Liver (tissue), 8 donors: ENCODE measurements at regions not wholly inside any gene's neighbourhood (a gene's known extent, or its start where the extent isn't known, plus 50 kb on each side); places are given as distances from the start of the nearest gene placed in this dataset.

ENCODE experiments used
- DNase-seq: peaks from one replicate; pipeline ENCODE4 v3.0.0-alpha.2; 2017; ENCODE audit warnings: low spot score
- H3K27ac ChIP-seq, 2 donors: one replicate each; pipeline ENCODE4 v1.7.0; 2013; ENCODE audit warnings: inconsistent platforms in 2 of 2, low read length in 2 of 2, control low read depth in 1 of 2, low read depth in 1 of 2, mild to moderate bottlenecking in 1 of 2
- H3K27me3 ChIP-seq, 4 donors: one replicate each; pipeline versions ENCODE4 v1.6.1 to v1.7.0; 2013; ENCODE audit warnings: low read length in 3 of 4, inconsistent platforms in 1 of 4, mild to moderate bottlenecking in 1 of 4, moderate library complexity in 1 of 4; ENCODE audit not compliant: control insufficient read depth in 4 of 4, insufficient read depth in 4 of 4
- H3K36me3 ChIP-seq, 4 donors: one replicate each; pipeline versions ENCODE4 v1.6.1 to v1.7.0; 2013; ENCODE audit warnings: low read length in 3 of 4, mild to moderate bottlenecking in 3 of 4, low read depth in 1 of 4, moderate library complexity in 1 of 4; ENCODE audit not compliant: control insufficient read depth in 4 of 4, insufficient read depth in 3 of 4
- H3K4me1 ChIP-seq, 4 donors: one replicate each; pipeline versions ENCODE4 v1.6.1 to v1.7.0; 2013; ENCODE audit warnings: low read length in 3 of 4, mild to moderate bottlenecking in 3 of 4, moderate library complexity in 1 of 4; ENCODE audit not compliant: control insufficient read depth in 4 of 4, insufficient read depth in 4 of 4
- H3K4me3 ChIP-seq, 3 donors: one replicate each; pipeline versions ENCODE4 v1.6.1 to v1.7.0; 2013; ENCODE audit warnings: low read length in 3 of 3, control low read depth in 1 of 3, low read depth in 1 of 3, mild to moderate bottlenecking in 1 of 3
- H3K9ac ChIP-seq, 2 donors: one replicate each; pipeline ENCODE4 v1.7.0; 2013; ENCODE audit warnings: low read length in 2 of 2, mild to moderate bottlenecking in 2 of 2, moderate library complexity in 2 of 2, control low read depth in 1 of 2, low read depth in 1 of 2
- H3K9me3 ChIP-seq, 4 donors: one replicate each; pipeline versions ENCODE4 v1.6.1 to v1.7.0; 2013; ENCODE audit warnings: low read length in 3 of 4; ENCODE audit not compliant: control insufficient read depth in 4 of 4
- EGR1 ChIP-seq, 2 donors: IDR thresholded peaks; 2 replicates each; pipeline ENCODE4 v1.6.1; 2016 to 2018; ENCODE audit warnings: antibody characterized with exemption in 2 of 2, low read depth in 2 of 2
- FOXA1 ChIP-seq: IDR thresholded peaks from 2 replicates; pipeline ENCODE4 v1.6.1; 2016; ENCODE audit warnings: antibody characterized with exemption
- FOXA2 ChIP-seq: IDR thresholded peaks from 2 replicates; pipeline ENCODE4 v1.6.1; 2016; ENCODE audit warnings: antibody characterized with exemption
- GABPA ChIP-seq, 2 donors: IDR thresholded peaks in 1 of 2; conservative IDR thresholded peaks in 1 of 2; 2 replicates each; pipeline ENCODE4 v1.6.1; 2016; ENCODE audit warnings: antibody characterized with exemption in 2 of 2, mild to moderate bottlenecking in 1 of 2, moderate library complexity in 1 of 2
- HNF4A ChIP-seq, 2 donors: conservative IDR thresholded peaks; 2 replicates each; pipeline ENCODE4 v1.6.1; 2016; ENCODE audit warnings: antibody characterized with exemption in 2 of 2, mild to moderate bottlenecking in 2 of 2
- HNF4G ChIP-seq: IDR thresholded peaks from 2 replicates; pipeline ENCODE4 v1.6.1; 2016; ENCODE audit warnings: antibody characterized with exemption
- JUND ChIP-seq, 2 donors: IDR thresholded peaks; 2 replicates each; pipeline ENCODE4 v1.6.1; 2016; ENCODE audit warnings: antibody characterized with exemption in 2 of 2
- NR2F2 ChIP-seq: IDR thresholded peaks from 2 replicates; pipeline ENCODE4 v1.6.1; 2016; ENCODE audit warnings: antibody characterized with exemption
- RAD21 ChIP-seq, 2 donors: IDR thresholded peaks; 2 replicates each; pipeline ENCODE4 v1.6.1; 2016; ENCODE audit warnings: antibody characterized with exemption in 2 of 2, mild to moderate bottlenecking in 2 of 2
- RXRA ChIP-seq, 2 donors: IDR thresholded peaks; 2 replicates each; pipeline ENCODE4 v1.6.1; 2017 to 2018; ENCODE audit warnings: antibody characterized with exemption in 2 of 2, mild to moderate bottlenecking in 1 of 2
- SP1 ChIP-seq: IDR thresholded peaks from 2 replicates; pipeline ENCODE4 v1.6.1; 2018; ENCODE audit warnings: antibody characterized with exemption, mild to moderate bottlenecking
- TAF1 ChIP-seq: conservative IDR thresholded peaks from 2 replicates; pipeline ENCODE4 v1.6.1; 2016; ENCODE audit warnings: antibody characterized with exemption, mild to moderate bottlenecking
- YY1 ChIP-seq: IDR thresholded peaks from 2 replicates; pipeline ENCODE4 v1.6.1; 2016; ENCODE audit warnings: antibody characterized with exemption, mild to moderate bottlenecking
- WGBS: extraction: QIAGEN DNeasy Blood & Tissue Kit; methylation state at CpG from one replicate; pipeline ENCODE4 v1.1.7; 2013; 5-methylcytosine and 5-hydroxymethylcytosine counted together
- TF ChIP-seq, protein P1 (sequence below): IDR thresholded peaks from 2 replicates; pipeline ENCODE4 v1.6.1; 2016; ENCODE audit warnings: antibody characterized with exemption
- TF ChIP-seq, protein P2 (sequence below): IDR thresholded peaks from 2 replicates; pipeline ENCODE4 v1.6.1; 2016; ENCODE audit warnings: antibody characterized with exemption
- TF ChIP-seq, protein P3 (sequence below): IDR thresholded peaks from 2 replicates; pipeline ENCODE4 v1.6.1; 2016; ENCODE audit warnings: antibody characterized with exemption
- TF ChIP-seq, protein P4 (sequence below): fragments of 150-350 bp; IDR thresholded peaks from 2 replicates; pipeline ENCODE4 v1.5.1; 2017; ENCODE audit warnings: improper control_type of control experiment, low read depth, low read length; ENCODE audit not compliant: missing input control
- TF ChIP-seq, protein P5 (sequence below): IDR thresholded peaks from 2 replicates; pipeline ENCODE4 v1.6.1; 2016; ENCODE audit warnings: antibody characterized with exemption, mild to moderate bottlenecking
- donor health status: healthy.
- donor health status: healthy.
- donor health status: healthy.
- donor health status: healthy.
- donor health status: healthy.

DNA sequence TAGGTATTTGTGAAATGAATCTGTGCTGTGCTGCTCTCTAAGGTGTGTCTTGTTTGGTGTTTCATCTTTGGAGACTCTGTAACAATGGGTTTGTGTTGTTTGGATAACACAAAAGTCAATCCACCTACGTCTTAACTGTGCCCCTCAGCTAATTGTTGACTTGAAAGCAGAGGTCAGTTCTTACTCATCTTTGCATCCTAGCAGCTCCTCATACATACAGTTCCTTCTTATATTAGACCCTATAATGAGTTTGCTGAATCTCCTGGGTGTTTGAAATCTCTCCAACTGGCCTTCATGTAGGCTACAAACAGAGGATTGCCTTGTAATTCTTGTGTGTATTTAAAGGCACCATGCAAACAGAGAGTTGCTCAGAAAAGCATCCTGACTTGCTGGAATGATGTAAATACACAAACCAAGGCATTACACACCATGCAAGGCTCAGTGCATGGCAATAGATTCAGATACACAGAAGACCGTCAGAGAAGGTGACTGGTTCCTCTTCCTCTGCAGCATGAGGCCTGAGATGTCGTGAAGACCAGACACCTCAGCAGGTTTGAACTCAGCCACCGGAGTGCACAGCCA is 220.0 kb upstream of the JADE1 start:
- Histone ChIP-seq H3K36me3 (no peaks in the 10 kb centered on the region), H3K4me1 (no peaks in the 10 kb centered on the region), H3K27ac (no peak overlapping the region), H3K4me3 (no peak overlapping the region), H3K9me3 (peaks cover 0 to 2% (median 0%) of the 10 kb centered on the region in 4 donors), H3K9ac (no peak overlapping the region), H3K27me3 (no peaks in the 10 kb centered on the region)
- DNase-seq: no peak
- WGBS: 90% methylated on average over 4 of the region's 4 CpGs
- no peak for TF ChIP-seq SP1
- TF ChIP-seq, protein P1, sequence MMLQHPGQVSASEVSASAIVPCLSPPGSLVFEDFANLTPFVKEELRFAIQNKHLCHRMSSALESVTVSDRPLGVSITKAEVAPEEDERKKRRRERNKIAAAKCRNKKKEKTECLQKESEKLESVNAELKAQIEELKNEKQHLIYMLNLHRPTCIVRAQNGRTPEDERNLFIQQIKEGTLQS: no peak
- TF ChIP-seq, protein P2, sequence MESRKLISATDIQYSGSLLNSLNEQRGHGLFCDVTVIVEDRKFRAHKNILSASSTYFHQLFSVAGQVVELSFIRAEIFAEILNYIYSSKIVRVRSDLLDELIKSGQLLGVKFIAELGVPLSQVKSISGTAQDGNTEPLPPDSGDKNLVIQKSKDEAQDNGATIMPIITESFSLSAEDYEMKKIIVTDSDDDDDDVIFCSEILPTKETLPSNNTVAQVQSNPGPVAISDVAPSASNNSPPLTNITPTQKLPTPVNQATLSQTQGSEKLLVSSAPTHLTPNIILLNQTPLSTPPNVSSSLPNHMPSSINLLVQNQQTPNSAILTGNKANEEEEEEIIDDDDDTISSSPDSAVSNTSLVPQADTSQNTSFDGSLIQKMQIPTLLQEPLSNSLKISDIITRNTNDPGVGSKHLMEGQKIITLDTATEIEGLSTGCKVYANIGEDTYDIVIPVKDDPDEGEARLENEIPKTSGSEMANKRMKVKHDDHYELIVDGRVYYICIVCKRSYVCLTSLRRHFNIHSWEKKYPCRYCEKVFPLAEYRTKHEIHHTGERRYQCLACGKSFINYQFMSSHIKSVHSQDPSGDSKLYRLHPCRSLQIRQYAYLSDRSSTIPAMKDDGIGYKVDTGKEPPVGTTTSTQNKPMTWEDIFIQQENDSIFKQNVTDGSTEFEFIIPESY: no peak
- TF ChIP-seq RXRA (IDR thresholded peaks at IDR 0.05): no peak
- TF ChIP-seq HNF4G: no peak
- TF ChIP-seq YY1: no peak
- TF ChIP-seq, protein P3, sequence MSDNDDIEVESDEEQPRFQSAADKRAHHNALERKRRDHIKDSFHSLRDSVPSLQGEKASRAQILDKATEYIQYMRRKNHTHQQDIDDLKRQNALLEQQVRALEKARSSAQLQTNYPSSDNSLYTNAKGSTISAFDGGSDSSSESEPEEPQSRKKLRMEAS: no peak
- no peak for TF ChIP-seq HNF4A (conservative IDR thresholded peaks at IDR 0.05)
- TF ChIP-seq EGR1 (IDR thresholded peaks at IDR 0.05; ENCODE audit: low read depth in 2 of 2): no peak
- no peak for TF ChIP-seq RAD21 (IDR thresholded peaks at IDR 0.05)
- no peak for TF ChIP-seq JUND (IDR thresholded peaks at IDR 0.05)
- no peak for TF ChIP-seq FOXA2
- TF ChIP-seq, protein P4, sequence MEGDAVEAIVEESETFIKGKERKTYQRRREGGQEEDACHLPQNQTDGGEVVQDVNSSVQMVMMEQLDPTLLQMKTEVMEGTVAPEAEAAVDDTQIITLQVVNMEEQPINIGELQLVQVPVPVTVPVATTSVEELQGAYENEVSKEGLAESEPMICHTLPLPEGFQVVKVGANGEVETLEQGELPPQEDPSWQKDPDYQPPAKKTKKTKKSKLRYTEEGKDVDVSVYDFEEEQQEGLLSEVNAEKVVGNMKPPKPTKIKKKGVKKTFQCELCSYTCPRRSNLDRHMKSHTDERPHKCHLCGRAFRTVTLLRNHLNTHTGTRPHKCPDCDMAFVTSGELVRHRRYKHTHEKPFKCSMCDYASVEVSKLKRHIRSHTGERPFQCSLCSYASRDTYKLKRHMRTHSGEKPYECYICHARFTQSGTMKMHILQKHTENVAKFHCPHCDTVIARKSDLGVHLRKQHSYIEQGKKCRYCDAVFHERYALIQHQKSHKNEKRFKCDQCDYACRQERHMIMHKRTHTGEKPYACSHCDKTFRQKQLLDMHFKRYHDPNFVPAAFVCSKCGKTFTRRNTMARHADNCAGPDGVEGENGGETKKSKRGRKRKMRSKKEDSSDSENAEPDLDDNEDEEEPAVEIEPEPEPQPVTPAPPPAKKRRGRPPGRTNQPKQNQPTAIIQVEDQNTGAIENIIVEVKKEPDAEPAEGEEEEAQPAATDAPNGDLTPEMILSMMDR: no peak
- no peak for TF ChIP-seq GABPA (IDR thresholded peaks at IDR 0.05 in 1 of 2, conservative IDR thresholded peaks at IDR 0.05 in 1 of 2)
- no peak for TF ChIP-seq FOXA1
- TF ChIP-seq, protein P5, sequence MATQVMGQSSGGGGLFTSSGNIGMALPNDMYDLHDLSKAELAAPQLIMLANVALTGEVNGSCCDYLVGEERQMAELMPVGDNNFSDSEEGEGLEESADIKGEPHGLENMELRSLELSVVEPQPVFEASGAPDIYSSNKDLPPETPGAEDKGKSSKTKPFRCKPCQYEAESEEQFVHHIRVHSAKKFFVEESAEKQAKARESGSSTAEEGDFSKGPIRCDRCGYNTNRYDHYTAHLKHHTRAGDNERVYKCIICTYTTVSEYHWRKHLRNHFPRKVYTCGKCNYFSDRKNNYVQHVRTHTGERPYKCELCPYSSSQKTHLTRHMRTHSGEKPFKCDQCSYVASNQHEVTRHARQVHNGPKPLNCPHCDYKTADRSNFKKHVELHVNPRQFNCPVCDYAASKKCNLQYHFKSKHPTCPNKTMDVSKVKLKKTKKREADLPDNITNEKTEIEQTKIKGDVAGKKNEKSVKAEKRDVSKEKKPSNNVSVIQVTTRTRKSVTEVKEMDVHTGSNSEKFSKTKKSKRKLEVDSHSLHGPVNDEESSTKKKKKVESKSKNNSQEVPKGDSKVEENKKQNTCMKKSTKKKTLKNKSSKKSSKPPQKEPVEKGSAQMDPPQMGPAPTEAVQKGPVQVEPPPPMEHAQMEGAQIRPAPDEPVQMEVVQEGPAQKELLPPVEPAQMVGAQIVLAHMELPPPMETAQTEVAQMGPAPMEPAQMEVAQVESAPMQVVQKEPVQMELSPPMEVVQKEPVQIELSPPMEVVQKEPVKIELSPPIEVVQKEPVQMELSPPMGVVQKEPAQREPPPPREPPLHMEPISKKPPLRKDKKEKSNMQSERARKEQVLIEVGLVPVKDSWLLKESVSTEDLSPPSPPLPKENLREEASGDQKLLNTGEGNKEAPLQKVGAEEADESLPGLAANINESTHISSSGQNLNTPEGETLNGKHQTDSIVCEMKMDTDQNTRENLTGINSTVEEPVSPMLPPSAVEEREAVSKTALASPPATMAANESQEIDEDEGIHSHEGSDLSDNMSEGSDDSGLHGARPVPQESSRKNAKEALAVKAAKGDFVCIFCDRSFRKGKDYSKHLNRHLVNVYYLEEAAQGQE: no peak
- no peak for TF ChIP-seq NR2F2
- no peak for TF ChIP-seq TAF1
